Astrocyte (in vitro differentiated cells and primary cell): ENCODE measurements at regions not wholly inside any gene's neighbourhood (a gene's known extent, or its start where the extent isn't known, plus 50 kb on each side); places are given as distances from the start of the nearest gene placed in this dataset.

Experiments
- EZH2 ChIP-seq: IDR thresholded peaks from 2 replicates; pipeline ENCODE4 v1.6.1; 2012; ENCODE audit warnings: mild to moderate bottlenecking, low read length, inconsistent platforms; ENCODE audit not compliant: insufficient read depth
- TF ChIP-seq, protein P1 (sequence below): IDR thresholded peaks from 2 replicates; pipeline ENCODE4 v1.5.1; 2011; ENCODE audit warnings: low read depth, mild to moderate bottlenecking, inconsistent platforms, low read length, moderate library complexity; ENCODE audit not compliant: insufficient read depth

DNA sequence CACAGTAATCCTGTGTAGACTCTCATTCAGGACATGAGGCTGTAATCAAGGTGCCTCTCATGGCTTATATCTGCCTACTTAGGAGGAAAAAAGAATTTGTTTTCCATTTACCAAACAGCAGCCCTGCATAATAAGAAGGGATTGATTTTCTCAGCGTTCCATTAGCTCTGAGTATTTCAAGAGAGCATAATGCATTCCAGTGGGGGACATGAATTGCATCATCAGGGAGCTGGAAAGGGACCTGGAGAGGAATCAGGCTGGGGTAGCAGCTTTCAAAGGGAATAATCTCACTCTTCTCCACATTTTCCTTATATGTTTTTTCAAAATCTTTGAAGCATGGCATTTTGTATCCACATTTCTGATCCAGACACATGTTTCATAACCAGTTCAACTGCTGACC, 150.6 kb upstream of the ANKRD28 start:
- TF ChIP-seq, protein P1, sequence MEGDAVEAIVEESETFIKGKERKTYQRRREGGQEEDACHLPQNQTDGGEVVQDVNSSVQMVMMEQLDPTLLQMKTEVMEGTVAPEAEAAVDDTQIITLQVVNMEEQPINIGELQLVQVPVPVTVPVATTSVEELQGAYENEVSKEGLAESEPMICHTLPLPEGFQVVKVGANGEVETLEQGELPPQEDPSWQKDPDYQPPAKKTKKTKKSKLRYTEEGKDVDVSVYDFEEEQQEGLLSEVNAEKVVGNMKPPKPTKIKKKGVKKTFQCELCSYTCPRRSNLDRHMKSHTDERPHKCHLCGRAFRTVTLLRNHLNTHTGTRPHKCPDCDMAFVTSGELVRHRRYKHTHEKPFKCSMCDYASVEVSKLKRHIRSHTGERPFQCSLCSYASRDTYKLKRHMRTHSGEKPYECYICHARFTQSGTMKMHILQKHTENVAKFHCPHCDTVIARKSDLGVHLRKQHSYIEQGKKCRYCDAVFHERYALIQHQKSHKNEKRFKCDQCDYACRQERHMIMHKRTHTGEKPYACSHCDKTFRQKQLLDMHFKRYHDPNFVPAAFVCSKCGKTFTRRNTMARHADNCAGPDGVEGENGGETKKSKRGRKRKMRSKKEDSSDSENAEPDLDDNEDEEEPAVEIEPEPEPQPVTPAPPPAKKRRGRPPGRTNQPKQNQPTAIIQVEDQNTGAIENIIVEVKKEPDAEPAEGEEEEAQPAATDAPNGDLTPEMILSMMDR: no peak
- no peak for TF ChIP-seq EZH2
